Panc1 (cell line): ENCODE measurements at regions not wholly inside any gene's neighbourhood (a gene's known extent, or its start where the extent isn't known, plus 50 kb on each side); places are given as distances from the start of the nearest gene placed in this dataset.
"Not testable (repeated sequence)": the region's sequence is repeated elsewhere in the genome, so short reads cannot be mapped to it uniquely, and the experiment has no call there.

Source experiments
- ATAC-seq: fragments of 200-7000 bp; cut with Tn5 transposase; 2 replicates; pipeline ENCODE4 v1.9.1; 2020; ENCODE audit warnings: mild to moderate bottlenecking, moderate library complexity
- BruUV-seq: library from RNA; stranded (reverse); fragments of 400-500 nt; replicated peaks from 2 replicates; lab custom pipeline; 2021; lab: Mats Ljungman, UMichigan
- CTCF ChIA-PET: fragments of 300-600 bp; sonication (Branson Sonifier 250); formaldehyde crosslinking; loops from one replicate; lab custom pipeline; 2022; ENCODE audit warnings: antibody characterized with exemption; lab: Charles Lee
- POLR2A ChIA-PET: fragments of 300-600 bp; sonication (Branson Sonifier 250); formaldehyde crosslinking; loops from one replicate; lab custom pipeline; 2022; ENCODE audit warnings: antibody characterized with exemption; lab: Charles Lee
- DNase-seq: peaks from one replicate; pipeline ENCODE4 v3.0.0-alpha.2; 2010; ENCODE audit warnings: low read depth, low spot score
- H3K27ac ChIP-seq: 2 replicates; pipeline ENCODE4 v1.5.1; 2011; ENCODE audit warnings: mild to moderate bottlenecking, low read length, inconsistent platforms
- H3K27me3 ChIP-seq: fragments of 200-500 bp; sonication (Bioruptor generic); 2 replicates; pipeline ENCODE4 v1.6.0; 2014; ENCODE audit warnings: low read length, inconsistent platforms; ENCODE audit not compliant: control insufficient read depth, insufficient read depth
- H3K36me3 ChIP-seq: fragments of 200-500 bp; sonication (Bioruptor generic); 2 replicates; pipeline ENCODE4 v1.5.1; 2014; ENCODE audit warnings: inconsistent platforms, mild to moderate bottlenecking, low read length, moderate library complexity; ENCODE audit not compliant: control insufficient read depth, insufficient read depth
- H3K4me1 ChIP-seq: 2 replicates; pipeline ENCODE4 v1.5.1; 2011; ENCODE audit warnings: inconsistent platforms, mild to moderate bottlenecking, low read length, moderate library complexity; ENCODE audit not compliant: control insufficient read depth, insufficient read depth
- H3K4me3 ChIP-seq, 2 experiments: 2 replicates each; pipeline ENCODE4 v1.5.1; 2011 to 2012; ENCODE audit warnings: low read depth in 2 of 2, low read length in 2 of 2, mild to moderate bottlenecking in 2 of 2, inconsistent platforms in 1 of 2, moderate library complexity in 1 of 2
- H3K9me3 ChIP-seq: fragments of 200-500 bp; sonication (Bioruptor generic); 2 replicates; pipeline ENCODE4 v1.5.1; 2014; ENCODE audit warnings: low read depth, mild to moderate bottlenecking, inconsistent platforms, low read length, moderate library complexity; ENCODE audit not compliant: control insufficient read depth, insufficient read depth
- POLR2AphosphoS5 ChIP-seq: IDR thresholded peaks from 2 replicates; pipeline ENCODE4 v1.6.1; 2012; ENCODE audit warnings: mild to moderate bottlenecking, low read depth, low read length, moderate library complexity
- SIN3A ChIP-seq: IDR thresholded peaks from 2 replicates; pipeline ENCODE4 v1.6.1; 2012; ENCODE audit warnings: low read depth, mild to moderate bottlenecking, low read length, moderate library complexity, borderline replicate concordance; ENCODE audit not compliant: insufficient read depth
- TCF7L2 ChIP-seq: IDR thresholded peaks from 2 replicates; pipeline ENCODE4 v1.6.1; 2011; ENCODE audit warnings: mild to moderate bottlenecking, low read depth, low read length, inconsistent platforms
- in situ Hi-C: cut with HindIII; loops from 2 replicates; pipeline ENCODE4 v1.10.0; 2016; ENCODE audit warnings: low sequenced_read_pairs, low pct_unique_long_range_greater_than_20kb
- intact Hi-C: fragments of 100-400 bp; cut with micrococcal nuclease; formaldehyde crosslinking; loops from one replicate; pipeline ENCODE4 v1.10.0; 2022; ENCODE audit not compliant: unreplicated experiment
- TF ChIP-seq, protein P1 (sequence below): fragments of 450-650 bp; IDR thresholded peaks from 2 replicates; pipeline ENCODE4 v1.5.1; 2017; ENCODE audit warnings: mild to moderate bottlenecking
- TF ChIP-seq, protein P2 (sequence below), 2 experiments: IDR thresholded peaks; 2 replicates each; pipeline ENCODE4 v1.6.1; 2011 to 2012; ENCODE audit warnings: low read depth in 2 of 2, control low read depth in 1 of 2, low read length in 1 of 2, mild to moderate bottlenecking in 1 of 2, moderate library complexity in 1 of 2; ENCODE audit not compliant: insufficient read depth in 1 of 2

DNA sequence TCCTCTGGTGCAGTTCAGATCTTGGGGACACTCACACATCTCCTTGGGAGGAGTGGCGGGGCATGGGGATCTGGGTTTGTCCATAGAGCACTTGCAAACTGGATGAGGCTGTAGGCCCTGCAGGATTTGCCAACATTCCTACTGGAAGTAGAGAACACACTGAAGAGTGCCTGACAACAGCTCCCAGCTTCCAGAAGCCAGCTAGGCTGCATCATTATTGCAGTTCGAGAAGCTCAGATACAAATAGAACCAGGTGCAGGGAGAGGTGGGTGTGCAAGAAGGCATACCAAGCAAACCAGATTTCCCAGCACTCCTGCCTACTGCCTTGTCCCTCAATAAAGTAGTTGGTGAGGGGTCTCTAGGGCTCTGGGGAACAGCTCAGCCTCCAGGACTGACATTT is 52.5 kb downstream of the RHOB start:
- no peak for ATAC-seq
- no peak for DNase-seq
- POLR2A ChIA-PET, result no interaction called here
- in situ Hi-C loops (no loop called here), intact Hi-C loops (no loop called here)
- Histone ChIP-seq H3K36me3 (no peaks in the 10 kb centered on the region), H3K27ac (no peak overlapping the region), H3K4me3 (no peak overlapping the region), H3K4me1 (peaks cover 5% of the 10 kb centered on the region; the same call in 1 of the 2 replicates), H3K27me3 (no peaks in the 10 kb centered on the region), H3K9me3 (no peaks in the 10 kb centered on the region)
- CTCF ChIA-PET, result interaction anchor here (0.6 kb wide), 1 partner anchor 18 kb away, joined by 3 read pairs; no protein-coding TSS in a partner anchor
- no TSS peak for BruUV-seq
- TF ChIP-seq TCF7L2 (no peak), POLR2AphosphoS5 (no peak), SIN3A (no peak)
- TF ChIP-seq, protein P1, sequence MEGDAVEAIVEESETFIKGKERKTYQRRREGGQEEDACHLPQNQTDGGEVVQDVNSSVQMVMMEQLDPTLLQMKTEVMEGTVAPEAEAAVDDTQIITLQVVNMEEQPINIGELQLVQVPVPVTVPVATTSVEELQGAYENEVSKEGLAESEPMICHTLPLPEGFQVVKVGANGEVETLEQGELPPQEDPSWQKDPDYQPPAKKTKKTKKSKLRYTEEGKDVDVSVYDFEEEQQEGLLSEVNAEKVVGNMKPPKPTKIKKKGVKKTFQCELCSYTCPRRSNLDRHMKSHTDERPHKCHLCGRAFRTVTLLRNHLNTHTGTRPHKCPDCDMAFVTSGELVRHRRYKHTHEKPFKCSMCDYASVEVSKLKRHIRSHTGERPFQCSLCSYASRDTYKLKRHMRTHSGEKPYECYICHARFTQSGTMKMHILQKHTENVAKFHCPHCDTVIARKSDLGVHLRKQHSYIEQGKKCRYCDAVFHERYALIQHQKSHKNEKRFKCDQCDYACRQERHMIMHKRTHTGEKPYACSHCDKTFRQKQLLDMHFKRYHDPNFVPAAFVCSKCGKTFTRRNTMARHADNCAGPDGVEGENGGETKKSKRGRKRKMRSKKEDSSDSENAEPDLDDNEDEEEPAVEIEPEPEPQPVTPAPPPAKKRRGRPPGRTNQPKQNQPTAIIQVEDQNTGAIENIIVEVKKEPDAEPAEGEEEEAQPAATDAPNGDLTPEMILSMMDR, result no peak
- TF ChIP-seq, protein P2, sequence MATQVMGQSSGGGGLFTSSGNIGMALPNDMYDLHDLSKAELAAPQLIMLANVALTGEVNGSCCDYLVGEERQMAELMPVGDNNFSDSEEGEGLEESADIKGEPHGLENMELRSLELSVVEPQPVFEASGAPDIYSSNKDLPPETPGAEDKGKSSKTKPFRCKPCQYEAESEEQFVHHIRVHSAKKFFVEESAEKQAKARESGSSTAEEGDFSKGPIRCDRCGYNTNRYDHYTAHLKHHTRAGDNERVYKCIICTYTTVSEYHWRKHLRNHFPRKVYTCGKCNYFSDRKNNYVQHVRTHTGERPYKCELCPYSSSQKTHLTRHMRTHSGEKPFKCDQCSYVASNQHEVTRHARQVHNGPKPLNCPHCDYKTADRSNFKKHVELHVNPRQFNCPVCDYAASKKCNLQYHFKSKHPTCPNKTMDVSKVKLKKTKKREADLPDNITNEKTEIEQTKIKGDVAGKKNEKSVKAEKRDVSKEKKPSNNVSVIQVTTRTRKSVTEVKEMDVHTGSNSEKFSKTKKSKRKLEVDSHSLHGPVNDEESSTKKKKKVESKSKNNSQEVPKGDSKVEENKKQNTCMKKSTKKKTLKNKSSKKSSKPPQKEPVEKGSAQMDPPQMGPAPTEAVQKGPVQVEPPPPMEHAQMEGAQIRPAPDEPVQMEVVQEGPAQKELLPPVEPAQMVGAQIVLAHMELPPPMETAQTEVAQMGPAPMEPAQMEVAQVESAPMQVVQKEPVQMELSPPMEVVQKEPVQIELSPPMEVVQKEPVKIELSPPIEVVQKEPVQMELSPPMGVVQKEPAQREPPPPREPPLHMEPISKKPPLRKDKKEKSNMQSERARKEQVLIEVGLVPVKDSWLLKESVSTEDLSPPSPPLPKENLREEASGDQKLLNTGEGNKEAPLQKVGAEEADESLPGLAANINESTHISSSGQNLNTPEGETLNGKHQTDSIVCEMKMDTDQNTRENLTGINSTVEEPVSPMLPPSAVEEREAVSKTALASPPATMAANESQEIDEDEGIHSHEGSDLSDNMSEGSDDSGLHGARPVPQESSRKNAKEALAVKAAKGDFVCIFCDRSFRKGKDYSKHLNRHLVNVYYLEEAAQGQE (IDR thresholded peaks at IDR 0.05; ENCODE audit: insufficient read depth in 1 of 2, low read depth in 2 of 2, low read length in 1 of 2), result no peak

DNA sequence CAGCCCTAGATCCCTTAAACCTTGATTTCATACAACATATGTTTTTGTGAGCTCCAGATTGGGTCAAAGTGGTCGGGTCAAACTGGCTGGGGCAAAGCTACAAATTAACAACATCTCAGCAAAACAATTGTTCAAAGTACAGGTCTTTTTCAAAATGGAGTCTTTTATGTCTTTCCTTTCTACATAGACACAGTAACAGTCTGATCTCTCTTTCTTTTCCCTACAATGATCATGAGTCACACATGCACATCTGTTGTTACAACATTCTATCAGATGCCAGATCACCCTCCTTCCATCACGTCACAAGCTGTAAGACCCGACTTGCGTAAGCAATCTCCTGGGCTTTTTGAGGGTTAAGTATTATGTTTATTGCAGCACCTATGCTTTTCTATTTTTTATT is 55.1 kb downstream of the RHOB start:
- no peak for TF ChIP-seq POLR2AphosphoS5
- TF ChIP-seq TCF7L2, result no peak
- no peak for TF ChIP-seq SIN3A
- TF ChIP-seq, protein P1, result no peak
- TF ChIP-seq, protein P2 (IDR thresholded peaks at IDR 0.05; ENCODE audit: insufficient read depth in 1 of 2, low read depth in 2 of 2, low read length in 1 of 2), result no peak
- ATAC-seq (no peak), DNase-seq (no peak)
- intact Hi-C loops, result no loop called here
- ChIA-PET CTCF (no interaction called here), POLR2A (no interaction called here)
- Histone ChIP-seq H3K27ac (no peak overlapping the region), H3K36me3 (no peaks in the 10 kb centered on the region), H3K4me3 (no peak overlapping the region), H3K9me3 (no peaks in the 10 kb centered on the region), H3K4me1 (no peaks in the 10 kb centered on the region), H3K27me3 (no peaks in the 10 kb centered on the region)
- in situ Hi-C loops, result no loop called here
- BruUV-seq, result no TSS peak

DNA sequence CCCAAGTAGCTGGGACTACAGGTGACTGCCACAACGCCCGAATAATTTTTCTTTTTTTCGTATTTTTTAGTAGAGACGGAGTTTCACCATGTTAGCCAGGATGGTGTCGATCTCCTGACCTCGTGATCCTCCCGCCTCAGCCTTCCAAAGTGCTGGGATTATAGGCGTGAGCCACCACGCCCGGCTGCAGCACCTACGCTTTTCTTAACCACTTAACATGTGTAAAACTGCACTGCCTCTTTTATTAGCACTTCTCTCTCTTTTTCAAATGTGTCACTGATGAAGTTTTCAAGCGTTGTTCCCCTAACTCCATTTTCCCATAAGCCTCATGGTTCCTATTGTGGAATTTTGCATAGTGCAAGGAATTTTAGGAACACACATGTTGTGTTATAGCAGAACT is 55.6 kb downstream of the RHOB start:
- H3K4me3 ChIP-seq, in situ Hi-C loops, H3K36me3 ChIP-seq, H3K27ac ChIP-seq, H3K4me1 ChIP-seq, POLR2A ChIA-PET, CTCF ChIA-PET, intact Hi-C loops, H3K27me3 ChIP-seq, ATAC-seq, DNase-seq, BruUV-seq, H3K9me3 ChIP-seq: not testable (repeated sequence)
